ENCODE measurements at regions not wholly inside any gene's neighbourhood (a gene's known extent, or its start where the extent isn't known, plus 50 kb on each side); places are given as distances from the start of the nearest gene placed in this dataset.

DNA sequence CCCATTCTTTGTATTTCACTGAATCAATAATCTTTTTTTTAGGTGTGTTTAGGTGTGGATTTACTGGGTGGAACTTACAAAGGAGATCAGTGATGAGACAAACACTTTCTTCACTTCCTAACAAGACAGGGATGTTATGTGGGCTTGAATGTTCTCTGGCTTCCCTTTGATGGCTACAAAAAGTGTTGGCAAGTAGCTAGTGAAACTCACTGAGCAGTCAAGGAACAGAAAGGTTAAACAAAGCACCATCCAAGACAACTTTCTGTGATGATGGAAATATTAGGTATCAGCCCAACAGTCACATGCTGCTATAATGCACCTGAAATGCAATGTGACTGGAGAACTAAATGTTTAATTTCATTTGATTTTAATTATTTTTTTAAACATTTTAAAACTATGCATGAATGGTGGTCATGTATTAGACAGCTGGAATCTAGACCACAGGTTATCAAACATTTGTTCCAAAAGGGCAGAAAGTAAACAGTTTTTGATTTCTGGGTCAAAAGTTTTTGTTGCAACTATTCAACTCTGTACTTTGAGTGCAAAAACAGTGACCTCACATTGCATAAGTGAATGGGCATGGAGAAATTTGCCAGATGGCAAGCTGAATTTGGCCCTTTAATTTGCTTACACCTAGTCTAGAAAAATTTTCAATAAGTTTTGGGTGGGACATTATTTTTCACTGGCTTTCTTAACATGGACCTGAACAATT is 1272.7 kb upstream of the TMEFF2 start:
- Mint-ChIP-seq H3K27ac (ENCODE audit: low read depth, unreplicated experiment) (no peak overlapping the region), H3K9me3 (ENCODE audit: unreplicated experiment) (no peaks in the 10 kb centered on the region), H3K27me3 (ENCODE audit: insufficient read depth, unreplicated experiment) (no peaks in the 10 kb centered on the region), H3K4me1 (ENCODE audit: insufficient read depth, unreplicated experiment) (no peaks in the 10 kb centered on the region), H3K4me3 (ENCODE audit: unreplicated experiment) (no peak overlapping the region), H3K36me3 (ENCODE audit: insufficient read depth, unreplicated experiment) (no peaks in the 10 kb centered on the region)
- no peak for DNase-seq (ENCODE audit: unreplicated experiment)
- BruUV-seq (replicated peaks) = no TSS peak
- TF ChIP-seq, protein P1, sequence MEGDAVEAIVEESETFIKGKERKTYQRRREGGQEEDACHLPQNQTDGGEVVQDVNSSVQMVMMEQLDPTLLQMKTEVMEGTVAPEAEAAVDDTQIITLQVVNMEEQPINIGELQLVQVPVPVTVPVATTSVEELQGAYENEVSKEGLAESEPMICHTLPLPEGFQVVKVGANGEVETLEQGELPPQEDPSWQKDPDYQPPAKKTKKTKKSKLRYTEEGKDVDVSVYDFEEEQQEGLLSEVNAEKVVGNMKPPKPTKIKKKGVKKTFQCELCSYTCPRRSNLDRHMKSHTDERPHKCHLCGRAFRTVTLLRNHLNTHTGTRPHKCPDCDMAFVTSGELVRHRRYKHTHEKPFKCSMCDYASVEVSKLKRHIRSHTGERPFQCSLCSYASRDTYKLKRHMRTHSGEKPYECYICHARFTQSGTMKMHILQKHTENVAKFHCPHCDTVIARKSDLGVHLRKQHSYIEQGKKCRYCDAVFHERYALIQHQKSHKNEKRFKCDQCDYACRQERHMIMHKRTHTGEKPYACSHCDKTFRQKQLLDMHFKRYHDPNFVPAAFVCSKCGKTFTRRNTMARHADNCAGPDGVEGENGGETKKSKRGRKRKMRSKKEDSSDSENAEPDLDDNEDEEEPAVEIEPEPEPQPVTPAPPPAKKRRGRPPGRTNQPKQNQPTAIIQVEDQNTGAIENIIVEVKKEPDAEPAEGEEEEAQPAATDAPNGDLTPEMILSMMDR (IDR thresholded peaks at IDR 0.05; ENCODE audit: unreplicated experiment) = no peak
- intact Hi-C loops (cut with micrococcal nuclease) = no loop called here
- CTCF ChIA-PET = interaction anchor here (0.6 to 0.8 kb wide), 2 partner anchors 11 to 718 kb away, joined by 3 read pairs; no protein-coding TSS in a partner anchor
- POLR2A ChIA-PET = interaction anchor here (0.6 to 0.7 kb wide), 2 partner anchors 8 to 14 kb away, joined by 3 to 4 read pairs; no protein-coding TSS in a partner anchor

DNA sequence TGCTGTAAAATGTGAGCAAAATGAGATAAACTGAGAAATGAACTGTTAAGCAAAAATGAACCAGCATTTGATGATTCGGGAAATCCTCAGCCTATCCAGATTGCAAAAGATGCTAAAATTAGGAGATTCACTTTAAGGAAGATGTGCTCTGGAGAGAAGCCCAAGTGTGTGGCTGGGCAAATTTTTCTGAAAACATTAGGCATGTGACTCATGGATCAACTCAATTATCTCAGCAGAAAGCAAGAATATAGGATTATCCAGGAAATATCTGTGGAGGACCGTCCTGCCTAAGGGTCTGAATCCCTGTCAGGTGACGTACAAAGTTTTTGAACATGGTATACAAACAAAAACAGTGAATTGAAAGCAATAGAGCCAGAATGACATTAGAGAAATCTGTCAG is 1268.3 kb upstream of the TMEFF2 start:
- CTCF ChIA-PET = no interaction called here

DNA sequence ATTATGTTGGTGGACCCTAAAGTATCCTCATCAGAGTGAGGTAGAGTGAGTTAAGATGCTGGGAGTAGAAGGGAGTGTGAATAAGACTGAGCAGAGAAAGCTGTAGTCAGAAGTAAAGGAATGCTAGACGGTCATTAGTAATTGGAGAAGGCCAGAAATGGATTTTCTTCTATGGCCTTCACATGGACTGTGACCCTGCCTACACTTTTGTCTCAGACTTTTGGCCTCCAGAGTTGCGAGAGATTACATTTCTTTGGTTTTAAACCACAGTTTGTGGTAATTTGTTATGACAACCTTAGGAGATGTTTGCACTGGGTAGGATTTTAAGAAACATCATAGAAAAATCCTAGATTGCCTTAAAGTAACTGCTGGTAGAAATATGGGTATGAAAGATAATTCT is 1267.7 kb upstream of the TMEFF2 start:
- TF ChIP-seq, protein P1 (IDR thresholded peaks at IDR 0.05; ENCODE audit: unreplicated experiment) = no peak
- ChIA-PET POLR2A (no interaction called here), CTCF (interaction anchor here (0.6 kb wide), 1 partner anchor 299 kb away, joined by 3 read pairs; no protein-coding TSS in a partner anchor)
- DNase-seq (ENCODE audit: unreplicated experiment) = no peak
- Mint-ChIP-seq H3K4me1 (ENCODE audit: insufficient read depth, unreplicated experiment) (no peaks in the 10 kb centered on the region), H3K9me3 (ENCODE audit: unreplicated experiment) (no peaks in the 10 kb centered on the region), H3K36me3 (ENCODE audit: insufficient read depth, unreplicated experiment) (no peaks in the 10 kb centered on the region), H3K27ac (ENCODE audit: low read depth, unreplicated experiment) (peak overlapping the region; percentile 5), H3K4me3 (ENCODE audit: unreplicated experiment) (no peak overlapping the region), H3K27me3 (ENCODE audit: insufficient read depth, unreplicated experiment) (no peaks in the 10 kb centered on the region)
- BruUV-seq (replicated peaks) = no TSS peak
- intact Hi-C loops (cut with micrococcal nuclease) = no loop called here

More for the DNA sequence above, 1268.3 kb upstream of the TMEFF2 start:
- Mint-ChIP-seq H3K27ac (ENCODE audit: low read depth, unreplicated experiment) (no peak overlapping the region), H3K27me3 (ENCODE audit: insufficient read depth, unreplicated experiment) (no peaks in the 10 kb centered on the region), H3K4me3 (ENCODE audit: unreplicated experiment) (no peak overlapping the region), H3K9me3 (ENCODE audit: unreplicated experiment) (no peaks in the 10 kb centered on the region), H3K36me3 (ENCODE audit: insufficient read depth, unreplicated experiment) (no peaks in the 10 kb centered on the region), H3K4me1 (ENCODE audit: insufficient read depth, unreplicated experiment) (no peaks in the 10 kb centered on the region)
- POLR2A ChIA-PET = no interaction called here
- intact Hi-C loops (cut with micrococcal nuclease) = no loop called here
- DNase-seq (ENCODE audit: unreplicated experiment) = no peak
- BruUV-seq (replicated peaks) = no TSS peak
- TF ChIP-seq, protein P1 (IDR thresholded peaks at IDR 0.05; ENCODE audit: unreplicated experiment) = no peak

DNA sequence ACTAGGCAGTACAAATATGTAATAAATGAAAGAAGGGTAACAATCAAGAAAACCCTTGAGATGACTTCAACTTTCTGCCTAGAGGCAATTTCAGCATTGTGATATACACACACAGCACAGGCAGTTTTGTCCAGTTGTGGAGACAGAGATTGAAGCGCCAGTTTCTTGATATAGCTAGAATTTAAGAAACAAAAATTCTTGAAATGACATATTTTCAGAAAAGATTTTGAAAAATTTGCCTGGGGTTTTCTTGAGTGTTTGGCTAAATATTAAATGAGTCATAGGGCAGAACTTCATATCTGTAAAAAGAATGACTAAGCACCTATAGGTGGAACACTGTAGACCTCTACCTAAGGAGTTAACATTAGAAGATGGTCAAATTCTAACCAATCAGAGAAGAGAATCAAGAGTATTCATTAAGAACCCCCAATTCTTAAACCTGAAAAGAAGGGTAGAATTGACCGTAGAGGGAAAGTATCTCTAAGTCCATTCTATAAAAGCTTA is 1266.8 kb upstream of the TMEFF2 start:
- no peaks in the 10 kb centered on the region for H3K27me3 Mint-ChIP-seq (ENCODE audit: insufficient read depth, unreplicated experiment)
- H3K27ac Mint-ChIP-seq (ENCODE audit: low read depth, unreplicated experiment) = no peak overlapping the region
- H3K4me1 Mint-ChIP-seq (ENCODE audit: insufficient read depth, unreplicated experiment) = no peaks in the 10 kb centered on the region
- POLR2A ChIA-PET = no interaction called here
- intact Hi-C loops (cut with micrococcal nuclease) = no loop called here
- CTCF ChIA-PET = interaction anchor here (0.6 kb wide), 3 partner anchors 233 to 804 kb away, joined by 3 read pairs; no protein-coding TSS in a partner anchor
- no peak overlapping the region for H3K4me3 Mint-ChIP-seq (ENCODE audit: unreplicated experiment)
- no peak for DNase-seq (ENCODE audit: unreplicated experiment)
- H3K9me3 Mint-ChIP-seq (ENCODE audit: unreplicated experiment) = no peaks in the 10 kb centered on the region
- no peaks in the 10 kb centered on the region for H3K36me3 Mint-ChIP-seq (ENCODE audit: insufficient read depth, unreplicated experiment)
- TF ChIP-seq, protein P1 (IDR thresholded peaks at IDR 0.05; ENCODE audit: unreplicated experiment) = no peak
- no TSS peak for BruUV-seq (replicated peaks)
